ENCODE measurements at regions not wholly inside any gene's neighbourhood (a gene's known extent, or its start where the extent isn't known, plus 50 kb on each side); places are given as distances from the start of the nearest gene placed in this dataset.

- Histone ChIP-seq H3K4me3 (no peak overlapping the region), H3K4me1 (ENCODE audit: control insufficient read depth in 5 of 5, insufficient read depth in 5 of 5, low read length in 5 of 5) (no peaks in the 10 kb centered on the region), H3K36me3 (ENCODE audit: control insufficient read depth in 4 of 4, insufficient read depth in 4 of 4, low read length in 4 of 4) (no peaks in the 10 kb centered on the region), H3K27ac (ENCODE audit: low read depth in 1 of 2, low read length in 1 of 2) (no peak overlapping the region), H3K27me3 (ENCODE audit: control insufficient read depth in 3 of 3, insufficient read depth in 3 of 3, low read length in 2 of 3) (no peaks in the 10 kb centered on the region), H3K9ac (ENCODE audit: insufficient read depth in 1 of 2, low read length in 2 of 2) (no peak overlapping the region), H3K9me3 (ENCODE audit: control insufficient read depth in 4 of 4, insufficient read depth in 3 of 4, low read length in 3 of 4) (no peaks in the 10 kb centered on the region)
- no peak for ATAC-seq (ENCODE audit: insufficient read depth, low FRiP score)
- TF ChIP-seq CTCF (IDR thresholded peaks at IDR 0.05; ENCODE audit: control extremely low read depth, extremely low read depth): no peak
- WGBS, 2 donors: 86 to 87% methylated on average over 2 of the region's 2 CpGs
- no peak for DNase-seq
These were observed 88.4 kb upstream of the PDE4B start for GRCh38 chr1:65704318-65704717.

- WGBS, 2 donors: 91 to 95% methylated on average over 3 of the region's 3 CpGs
- Histone ChIP-seq H3K9ac (ENCODE audit: insufficient read depth in 1 of 2, low read length in 2 of 2) (no peak overlapping the region), H3K27ac (ENCODE audit: low read depth in 1 of 2, low read length in 1 of 2) (no peak overlapping the region), H3K4me1 (ENCODE audit: control insufficient read depth in 5 of 5, insufficient read depth in 5 of 5, low read length in 5 of 5) (no peaks in the 10 kb centered on the region), H3K4me3 (no peak overlapping the region), H3K36me3 (ENCODE audit: control insufficient read depth in 4 of 4, insufficient read depth in 4 of 4, low read length in 4 of 4) (no peaks in the 10 kb centered on the region), H3K9me3 (ENCODE audit: control insufficient read depth in 4 of 4, insufficient read depth in 3 of 4, low read length in 3 of 4) (no peaks in the 10 kb centered on the region), H3K27me3 (ENCODE audit: control insufficient read depth in 3 of 3, insufficient read depth in 3 of 3, low read length in 2 of 3) (no peaks in the 10 kb centered on the region)
- no peak for ATAC-seq (ENCODE audit: insufficient read depth, low FRiP score)
- DNase-seq: no peak
- TF ChIP-seq CTCF (IDR thresholded peaks at IDR 0.05; ENCODE audit: control extremely low read depth, extremely low read depth): no peak
These were observed 74.8 kb upstream of the PDE4B start for GRCh38 chr1:65717815-65718454.

DNA sequence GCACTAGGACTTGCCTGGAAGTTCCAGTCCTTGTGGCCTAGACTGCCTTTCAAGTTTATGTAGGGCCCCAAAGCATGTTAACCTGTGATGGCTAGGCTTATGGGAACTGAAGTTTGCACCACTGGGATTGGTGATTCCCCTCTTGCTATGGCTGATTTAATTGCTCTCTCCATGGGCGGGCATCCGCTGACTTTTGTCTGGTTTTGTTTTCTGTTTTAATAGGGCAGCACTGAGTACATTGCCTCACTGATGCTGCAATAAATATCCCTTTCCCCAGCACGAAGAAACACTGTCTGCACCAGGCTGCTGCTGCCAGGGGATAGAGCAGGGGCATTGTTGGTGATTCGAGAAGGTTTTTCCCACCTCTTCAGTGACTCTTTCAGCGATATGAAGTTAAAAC lies 73.3 kb upstream of the PDE4B start:
- no peak overlapping the region for H3K9ac ChIP-seq (ENCODE audit: insufficient read depth in 1 of 2, low read length in 2 of 2)
- ATAC-seq (ENCODE audit: insufficient read depth, low FRiP score) (no peak), DNase-seq (no peak)
- no peaks in the 10 kb centered on the region for H3K27me3 ChIP-seq (ENCODE audit: control insufficient read depth in 3 of 3, insufficient read depth in 3 of 3, low read length in 2 of 3)
- no peaks in the 10 kb centered on the region for H3K9me3 ChIP-seq (ENCODE audit: control insufficient read depth in 4 of 4, insufficient read depth in 3 of 4, low read length in 3 of 4)
- TF ChIP-seq CTCF (IDR thresholded peaks at IDR 0.05; ENCODE audit: control extremely low read depth, extremely low read depth): no peak
- 91 to 93% methylated on average over 5 of the region's 5 CpGs for WGBS, 2 donors
- H3K27ac ChIP-seq (ENCODE audit: low read depth in 1 of 2, low read length in 1 of 2): no peak overlapping the region
- H3K4me1 ChIP-seq (ENCODE audit: control insufficient read depth in 5 of 5, insufficient read depth in 5 of 5, low read length in 5 of 5): no peaks in the 10 kb centered on the region
- H3K4me3 ChIP-seq: no peak overlapping the region
- no peaks in the 10 kb centered on the region for H3K36me3 ChIP-seq (ENCODE audit: control insufficient read depth in 4 of 4, insufficient read depth in 4 of 4, low read length in 4 of 4)

- Histone ChIP-seq H3K27ac (ENCODE audit: low read depth in 1 of 2, low read length in 1 of 2) (no peak overlapping the region), H3K36me3 (ENCODE audit: control insufficient read depth in 4 of 4, insufficient read depth in 4 of 4, low read length in 4 of 4) (no peaks in the 10 kb centered on the region), H3K4me1 (ENCODE audit: control insufficient read depth in 5 of 5, insufficient read depth in 5 of 5, low read length in 5 of 5) (no peaks in the 10 kb centered on the region), H3K9ac (ENCODE audit: insufficient read depth in 1 of 2, low read length in 2 of 2) (no peak overlapping the region), H3K4me3 (no peak overlapping the region), H3K9me3 (ENCODE audit: control insufficient read depth in 4 of 4, insufficient read depth in 3 of 4, low read length in 3 of 4) (no peaks in the 10 kb centered on the region), H3K27me3 (ENCODE audit: control insufficient read depth in 3 of 3, insufficient read depth in 3 of 3, low read length in 2 of 3) (no peaks in the 10 kb centered on the region)
- ATAC-seq (ENCODE audit: insufficient read depth, low FRiP score) (no peak), DNase-seq (no peak)
- 92 to 95% methylated on average over 5 of the region's 5 CpGs for WGBS, 2 donors
- no peak for TF ChIP-seq CTCF (IDR thresholded peaks at IDR 0.05; ENCODE audit: control extremely low read depth, extremely low read depth)
These were observed 70.2 kb upstream of the PDE4B start for GRCh38 chr1:65722461-65722860.
